Left ventricle myocardium inferior (tissue), 1 donor: ENCODE measurements at regions not wholly inside any gene's neighbourhood (a gene's known extent, or its start where the extent isn't known, plus 50 kb on each side); places are given as distances from the start of the nearest gene placed in this dataset.
A peak's percentile ranks its signal among the peaks of the same experiment; 100 is the strongest.

Source experiments
- DNase-seq: peaks from one replicate; pipeline ENCODE4 v3.0.0-alpha.2; 2020
- H3K27ac ChIP-seq: fragments of 200-600 bp; replicated peaks from 2 replicates; pipeline ENCODE4 v1.8.0; 2021
- H3K27me3 ChIP-seq: fragments of 200-600 bp; 2 replicates; pipeline ENCODE4 v1.8.0; 2021; ENCODE audit warnings: low read depth
- H3K36me3 ChIP-seq: fragments of 200-600 bp; 2 replicates; pipeline ENCODE4 v1.8.0; 2021
- H3K4me1 ChIP-seq: fragments of 200-600 bp; 2 replicates; pipeline ENCODE4 v1.8.0; 2021
- H3K4me3 ChIP-seq: fragments of 200-600 bp; 2 replicates; pipeline ENCODE4 v1.8.0; 2021; ENCODE audit warnings: mild to moderate bottlenecking, moderate library complexity
- H3K9me3 ChIP-seq: fragments of 200-600 bp; replicated peaks from 2 replicates; pipeline ENCODE4 v1.8.0; 2021
- CTCF ChIP-seq: fragments of 200-600 bp; IDR thresholded peaks from 2 replicates; pipeline ENCODE4 v1.8.0; 2021; ENCODE audit warnings: antibody characterized with exemption, mild to moderate bottlenecking, borderline replicate concordance
- intact Hi-C: fragments of 100-400 bp; cut with micrococcal nuclease; formaldehyde crosslinking; loops from one replicate; pipeline ENCODE4 v1.11.0; 2022
- donor health status: DM: no; HTN: yes; CAD: no; lungs with severe emphysema.

GRCh38 chr6:11434565-11435326 is 102.8 kb upstream of the TMEM170B start:
- Histone ChIP-seq H3K36me3 (no peaks in the 10 kb centered on the region), H3K27ac (peak overlapping the region; percentile 82), H3K4me3 (no peak overlapping the region), H3K4me1 (peaks cover 43% of the 10 kb centered on the region), H3K9me3 (no peaks in the 10 kb centered on the region), H3K27me3 (no peaks in the 10 kb centered on the region)
- no peak for TF ChIP-seq CTCF
- intact Hi-C loops, result no loop called here
- no peak for DNase-seq

- intact Hi-C loops, result no loop called here
- H3K4me1 ChIP-seq, result peaks cover 52% of the 10 kb centered on the region
- H3K36me3 ChIP-seq, result no peaks in the 10 kb centered on the region
- no peak for DNase-seq
- TF ChIP-seq CTCF, result no peak
- H3K27ac ChIP-seq, result peak overlapping the region; percentile 82
- no peaks in the 10 kb centered on the region for H3K9me3 ChIP-seq
- no peak overlapping the region for H3K4me3 ChIP-seq
- no peaks in the 10 kb centered on the region for H3K27me3 ChIP-seq
Measured at GRCh38 chr6:11433860-11434259, 103.7 kb upstream of the TMEM170B start.

GRCh38 chr6:11432713-11433450 is 104.7 kb upstream of the TMEM170B start:
- Histone ChIP-seq H3K27me3 (no peaks in the 10 kb centered on the region), H3K36me3 (no peaks in the 10 kb centered on the region), H3K27ac (peak overlapping the region; percentile 82), H3K4me1 (peaks cover 52% of the 10 kb centered on the region), H3K4me3 (no peak overlapping the region), H3K9me3 (no peaks in the 10 kb centered on the region)
- intact Hi-C loops, result no loop called here
- DNase-seq, result no peak
- no peak for TF ChIP-seq CTCF

GRCh38 chr6:11432091-11432490 is 105.5 kb upstream of the TMEM170B start:
- Histone ChIP-seq H3K4me1 (peaks cover 56% of the 10 kb centered on the region), H3K36me3 (no peaks in the 10 kb centered on the region), H3K27ac (peak overlapping the region; percentile 82), H3K9me3 (no peaks in the 10 kb centered on the region), H3K27me3 (no peaks in the 10 kb centered on the region), H3K4me3 (no peak overlapping the region)
- no peak for DNase-seq
- no peak for TF ChIP-seq CTCF
- intact Hi-C loops, result no loop called here

GRCh38 chr6:11431455-11431937 is 106.1 kb upstream of the TMEM170B start:
- TF ChIP-seq CTCF, result no peak
- no peaks in the 10 kb centered on the region for H3K36me3 ChIP-seq
- no peaks in the 10 kb centered on the region for H3K27me3 ChIP-seq
- no peak overlapping the region for H3K4me3 ChIP-seq
- no peak for DNase-seq
- H3K27ac ChIP-seq, result peak overlapping the region; percentile 82
- H3K4me1 ChIP-seq, result peaks cover 62% of the 10 kb centered on the region
- intact Hi-C loops, result no loop called here
- H3K9me3 ChIP-seq, result no peaks in the 10 kb centered on the region
